22Rv1 (cell line): ENCODE measurements at regions not wholly inside any gene's neighbourhood (a gene's known extent, or its start where the extent isn't known, plus 50 kb on each side); places are given as distances from the start of the nearest gene placed in this dataset.

Experiments used
- CTCF ChIP-seq: fragments of 450-650 bp; IDR thresholded peaks from 2 replicates; pipeline ENCODE4 v1.5.1; 2017; ENCODE audit warnings: mild to moderate bottlenecking
- ZFX ChIP-seq: fragments of 450-650 bp; IDR thresholded peaks from 2 replicates; pipeline ENCODE4 v1.6.1; 2017; ENCODE audit warnings: antibody characterized with exemption, borderline replicate concordance

GRCh38 chr6:21872749-21873148 is 279.2 kb downstream of the SOX4 start:
- no peak for TF ChIP-seq CTCF
- TF ChIP-seq ZFX: no peak
